Psoas muscle (tissue), 7 donors: ENCODE measurements at regions not wholly inside any gene's neighbourhood (a gene's known extent, or its start where the extent isn't known, plus 50 kb on each side); places are given as distances from the start of the nearest gene placed in this dataset.

ENCODE experiments used
- ATAC-seq, 4 donors: fragments of 200-7000 bp; cut with Tn5 transposase; one replicate each; pipeline ENCODE4 v1.9.1; 2020; ENCODE audit warnings: moderate library complexity in 3 of 4, mild to moderate bottlenecking in 2 of 4
- DNase-seq, 2 donors: peaks; one replicate each; pipeline ENCODE4 v3.0.0-alpha.2; 2020
- H3K27ac ChIP-seq: fragments of 200-600 bp; one replicate; pipeline ENCODE4 v1.8.0; 2022
- H3K27me3 ChIP-seq, 3 donors: fragments of 200-600 bp in 1 of 3; one replicate each; pipeline versions ENCODE4 v1.6.1 to v1.8.0; 2013 to 2022; ENCODE audit warnings: low read length in 2 of 3, mild to moderate bottlenecking in 2 of 3, moderate library complexity in 1 of 3; ENCODE audit not compliant: insufficient read depth in 3 of 3
- H3K36me3 ChIP-seq, 2 donors: fragments of 200-600 bp in 1 of 2; one replicate each; pipeline versions ENCODE4 v1.6.1 to v1.8.0; 2013 to 2022; ENCODE audit warnings: low read depth in 1 of 2, mild to moderate bottlenecking in 1 of 2, moderate library complexity in 1 of 2; ENCODE audit not compliant: insufficient read depth in 1 of 2
- H3K4me1 ChIP-seq: fragments of 200-600 bp; one replicate; pipeline ENCODE4 v1.8.0; 2022
- H3K4me3 ChIP-seq: fragments of 200-600 bp; one replicate; pipeline ENCODE4 v1.8.0; 2022; ENCODE audit warnings: mild to moderate bottlenecking
- H3K9me3 ChIP-seq: fragments of 200-600 bp; one replicate; pipeline ENCODE4 v1.8.0; 2022
- WGBS, 3 donors: extraction: QIAGEN DNeasy Blood & Tissue Kit; methylation state at CpG; one replicate each; pipeline versions ENCODE4 v1.1.6 to v1.1.7; 2013; 5-methylcytosine and 5-hydroxymethylcytosine counted together
- intact Hi-C, 2 donors: fragments of 100-400 bp; cut with DNase I; formaldehyde crosslinking; loops; one replicate each; pipeline versions ENCODE4 v1.11.0 to v1.14.2; 2022
- TF ChIP-seq, protein P1 (sequence below): fragments of 200-600 bp; IDR thresholded peaks from one replicate; pipeline ENCODE4 v1.8.0; 2022; ENCODE audit warnings: antibody characterized with exemption
- donor health status: healthy with polysubstance abuse.
- donor health status: DM: no; HTN: no; CAD: no; lungs with moderate emphysema.
- donor health status: Bipolar disorder and iron deficiency.
- donor health status: healthy.
- donor health status: DM: yes; HTN: yes; CAD: no.
- donor health status: DM: no; HTN: no; CAD: no.
- donor health status: DM: yes; HTN: yes; CAD: no.

DNA sequence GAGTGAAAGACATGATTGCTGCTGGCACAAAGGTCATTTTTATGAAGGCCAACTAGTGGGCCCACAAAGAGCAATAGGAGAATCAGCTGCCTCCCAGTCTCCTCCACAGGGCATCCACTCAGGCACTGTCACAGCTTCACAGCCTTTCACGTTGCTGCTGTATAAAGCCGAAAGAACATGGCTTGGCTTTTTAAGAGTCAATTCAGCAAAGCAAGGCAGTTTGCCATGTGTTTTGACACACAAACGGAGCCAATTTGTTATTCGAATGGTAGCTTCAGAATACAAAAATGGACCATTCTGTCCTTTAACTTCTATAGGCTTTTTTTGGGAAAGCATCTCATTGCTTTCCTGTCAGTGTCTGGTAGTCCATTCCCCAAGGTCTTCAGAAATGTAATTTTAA lies 283.4 kb upstream of the PARD3B start:
- no peaks in the 10 kb centered on the region for H3K36me3 ChIP-seq
- no peaks in the 10 kb centered on the region for H3K4me1 ChIP-seq
- 52 to 63% (median 56%) methylated on average over 4 of the region's 4 CpGs for WGBS, 3 donors
- TF ChIP-seq, protein P1, sequence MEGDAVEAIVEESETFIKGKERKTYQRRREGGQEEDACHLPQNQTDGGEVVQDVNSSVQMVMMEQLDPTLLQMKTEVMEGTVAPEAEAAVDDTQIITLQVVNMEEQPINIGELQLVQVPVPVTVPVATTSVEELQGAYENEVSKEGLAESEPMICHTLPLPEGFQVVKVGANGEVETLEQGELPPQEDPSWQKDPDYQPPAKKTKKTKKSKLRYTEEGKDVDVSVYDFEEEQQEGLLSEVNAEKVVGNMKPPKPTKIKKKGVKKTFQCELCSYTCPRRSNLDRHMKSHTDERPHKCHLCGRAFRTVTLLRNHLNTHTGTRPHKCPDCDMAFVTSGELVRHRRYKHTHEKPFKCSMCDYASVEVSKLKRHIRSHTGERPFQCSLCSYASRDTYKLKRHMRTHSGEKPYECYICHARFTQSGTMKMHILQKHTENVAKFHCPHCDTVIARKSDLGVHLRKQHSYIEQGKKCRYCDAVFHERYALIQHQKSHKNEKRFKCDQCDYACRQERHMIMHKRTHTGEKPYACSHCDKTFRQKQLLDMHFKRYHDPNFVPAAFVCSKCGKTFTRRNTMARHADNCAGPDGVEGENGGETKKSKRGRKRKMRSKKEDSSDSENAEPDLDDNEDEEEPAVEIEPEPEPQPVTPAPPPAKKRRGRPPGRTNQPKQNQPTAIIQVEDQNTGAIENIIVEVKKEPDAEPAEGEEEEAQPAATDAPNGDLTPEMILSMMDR = no peak
- no peak for ATAC-seq
- no peaks in the 10 kb centered on the region for H3K9me3 ChIP-seq
- H3K27me3 ChIP-seq = peaks cover 0 to 2% (median 0%) of the 10 kb centered on the region in 3 donors
- no peak overlapping the region for H3K27ac ChIP-seq
- H3K4me3 ChIP-seq = no peak overlapping the region
- no peak for DNase-seq
- intact Hi-C loops = loop anchor here (5.0 kb wide), 1 partner anchor 1415 kb away; no protein-coding TSS in a partner anchor

DNA sequence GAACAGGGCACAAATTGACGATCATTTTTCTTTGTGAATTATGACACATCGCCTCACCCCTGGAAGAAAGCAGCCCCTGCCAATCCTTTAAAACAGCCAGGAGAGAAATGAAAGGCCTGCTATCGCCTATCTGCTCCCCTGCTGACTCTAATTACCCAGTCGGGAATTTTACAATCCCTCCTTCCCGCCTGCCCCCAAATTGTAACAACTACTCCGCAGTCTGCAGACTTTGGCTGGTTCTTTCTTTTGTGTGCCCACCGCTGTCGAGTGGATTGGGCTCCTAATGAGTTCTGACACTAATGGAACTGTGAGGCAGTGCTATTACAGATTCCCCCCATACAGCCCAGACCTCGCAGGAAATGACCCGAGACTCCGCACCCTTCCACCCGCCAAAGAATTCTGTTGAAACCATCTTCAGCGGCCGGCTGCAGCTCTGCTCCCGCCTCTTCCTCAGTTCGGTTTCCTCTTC lies 281.2 kb upstream of the PARD3B start:
- Histone ChIP-seq H3K36me3 (no peaks in the 10 kb centered on the region), H3K27ac (no peak overlapping the region), H3K9me3 (no peaks in the 10 kb centered on the region), H3K27me3 (peaks cover 0 to 2% (median 0%) of the 10 kb centered on the region in 3 donors), H3K4me3 (no peak overlapping the region), H3K4me1 (no peaks in the 10 kb centered on the region)
- TF ChIP-seq, protein P1 = no peak
- ATAC-seq (no peak), DNase-seq (no peak)
- 70 to 83% (median 81%) methylated on average over 16 of the region's 16 CpGs for WGBS, 3 donors
- intact Hi-C loops = loop anchor here (5.0 kb wide), 1 partner anchor 1413 kb away; no protein-coding TSS in a partner anchor

DNA sequence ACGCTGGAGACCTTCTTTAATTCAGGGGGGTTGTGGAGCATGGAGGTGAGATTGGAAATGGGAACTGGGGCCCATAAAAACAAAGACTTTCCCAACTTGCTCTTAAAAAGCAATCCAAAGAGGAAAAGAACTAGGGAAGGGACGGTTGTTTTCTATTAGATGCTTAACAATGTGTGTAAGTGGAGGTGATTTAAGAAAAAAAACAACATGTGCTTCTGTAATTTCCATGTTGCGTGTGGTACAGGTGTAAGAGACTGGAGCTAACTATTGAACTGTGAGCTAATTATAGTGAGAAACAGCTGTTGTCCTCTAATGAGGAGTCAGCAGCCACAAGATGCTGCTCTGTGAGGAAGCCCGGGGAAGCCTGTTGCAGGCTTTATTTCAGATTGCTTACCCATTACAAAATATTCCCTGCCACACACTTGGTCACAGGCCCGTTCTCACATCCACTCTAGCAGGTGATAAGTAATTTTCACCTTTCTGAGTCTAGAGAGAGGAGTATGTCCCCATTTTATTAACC lies 280.6 kb upstream of the PARD3B start:
- no peaks in the 10 kb centered on the region for H3K4me1 ChIP-seq
- no peak for DNase-seq
- ATAC-seq = no peak
- H3K36me3 ChIP-seq = no peaks in the 10 kb centered on the region
- intact Hi-C loops = loop anchor here (5.0 kb wide), 1 partner anchor 1413 kb away; no protein-coding TSS in a partner anchor
- no peaks in the 10 kb centered on the region for H3K9me3 ChIP-seq
- H3K27me3 ChIP-seq = peaks cover 0 to 2% (median 0%) of the 10 kb centered on the region in 3 donors
- TF ChIP-seq, protein P1 = no peak
- H3K27ac ChIP-seq = no peak overlapping the region
- 52 to 56% (median 56%) methylated on average over 5 of the region's 5 CpGs for WGBS, 3 donors
- no peak overlapping the region for H3K4me3 ChIP-seq

DNA sequence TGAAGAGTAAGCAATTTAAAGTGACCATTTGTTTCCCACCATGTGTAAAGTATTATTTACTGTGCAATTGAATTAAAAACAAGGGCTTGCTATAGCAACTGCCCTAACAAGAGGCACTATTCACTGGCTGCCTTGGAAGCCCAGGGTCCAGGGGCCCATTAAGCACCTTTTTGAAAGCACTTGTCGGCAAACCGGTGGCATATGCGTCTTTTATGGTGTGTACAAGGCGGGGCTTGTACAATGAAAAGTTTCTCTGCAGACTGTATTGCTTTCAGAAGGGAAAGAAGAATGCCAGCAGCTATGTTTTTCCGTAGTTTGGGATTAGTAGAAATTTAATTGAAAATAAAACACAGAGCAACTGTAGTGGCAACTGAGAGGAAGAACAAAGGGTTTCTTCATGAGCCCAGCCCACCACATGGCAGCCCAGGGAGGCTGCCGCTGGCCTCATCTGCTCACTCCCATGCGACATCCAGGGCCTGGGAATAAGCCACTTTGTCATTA lies 279.5 kb upstream of the PARD3B start:
- ATAC-seq = no peak
- TF ChIP-seq, protein P1 = no peak
- Histone ChIP-seq H3K4me3 (no peak overlapping the region), H3K9me3 (no peaks in the 10 kb centered on the region), H3K27ac (no peak overlapping the region), H3K36me3 (no peaks in the 10 kb centered on the region), H3K4me1 (no peaks in the 10 kb centered on the region), H3K27me3 (peaks cover 0 to 2% (median 0%) of the 10 kb centered on the region in 3 donors)
- WGBS, 3 donors = 54 to 80% (median 65%) methylated on average over 7 of the region's 7 CpGs
- intact Hi-C loops = no loop called here
- DNase-seq = no peak
